OCI-LY7 (cell line): ENCODE measurements at regions not wholly inside any gene's neighbourhood (a gene's known extent, or its start where the extent isn't known, plus 50 kb on each side); places are given as distances from the start of the nearest gene placed in this dataset.

ENCODE experiments used
- EZH2phosphoT487 ChIP-seq: fragments of 200-600 bp; sonication (generic); IDR thresholded peaks from 2 replicates; pipeline ENCODE4 v1.6.1; 2018; ENCODE audit warnings: low read depth, borderline replicate concordance, mild to moderate bottlenecking, mixed run types, antibody characterized with exemption, low read length, moderate library complexity, mixed read lengths
- TF ChIP-seq, protein P1 (sequence below): fragments of 200-600 bp; sonication (generic); conservative IDR thresholded peaks from 2 replicates; pipeline ENCODE4 v1.5.1; 2014; ENCODE audit warnings: mild to moderate bottlenecking, antibody characterized with exemption, low read length, moderate library complexity, mixed read lengths

DNA sequence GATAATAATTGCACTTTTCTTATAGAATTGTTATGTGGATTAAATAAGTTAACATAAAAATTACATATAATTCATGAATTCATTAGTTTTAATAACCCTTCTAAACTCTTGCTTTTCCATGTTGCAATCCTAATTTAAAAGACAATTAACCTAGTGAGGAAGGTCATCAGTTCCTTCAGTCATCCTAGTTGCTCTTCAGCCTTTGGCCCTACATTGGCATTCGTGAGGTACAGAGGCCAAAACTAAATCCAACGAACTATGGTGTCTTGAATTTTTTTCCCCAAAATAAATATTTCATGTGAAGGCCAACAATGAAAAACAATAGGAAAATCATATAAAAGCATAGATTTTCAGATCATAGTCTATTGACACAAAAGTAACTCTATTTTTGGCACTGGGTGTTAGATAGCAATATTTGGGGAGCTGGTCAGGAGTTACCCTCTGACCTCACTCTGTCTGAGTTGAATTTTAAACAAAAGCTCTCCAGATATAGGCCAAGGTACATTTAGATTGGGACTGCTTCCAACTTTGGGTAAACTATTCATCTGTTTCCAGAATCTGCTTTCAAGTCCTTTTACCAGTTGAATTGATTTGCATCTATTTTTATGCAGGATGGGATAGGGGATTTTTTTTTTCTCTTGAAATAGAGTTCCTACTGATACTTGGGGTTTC lies 104.5 kb downstream of the SEM1 start:
- TF ChIP-seq, protein P1, sequence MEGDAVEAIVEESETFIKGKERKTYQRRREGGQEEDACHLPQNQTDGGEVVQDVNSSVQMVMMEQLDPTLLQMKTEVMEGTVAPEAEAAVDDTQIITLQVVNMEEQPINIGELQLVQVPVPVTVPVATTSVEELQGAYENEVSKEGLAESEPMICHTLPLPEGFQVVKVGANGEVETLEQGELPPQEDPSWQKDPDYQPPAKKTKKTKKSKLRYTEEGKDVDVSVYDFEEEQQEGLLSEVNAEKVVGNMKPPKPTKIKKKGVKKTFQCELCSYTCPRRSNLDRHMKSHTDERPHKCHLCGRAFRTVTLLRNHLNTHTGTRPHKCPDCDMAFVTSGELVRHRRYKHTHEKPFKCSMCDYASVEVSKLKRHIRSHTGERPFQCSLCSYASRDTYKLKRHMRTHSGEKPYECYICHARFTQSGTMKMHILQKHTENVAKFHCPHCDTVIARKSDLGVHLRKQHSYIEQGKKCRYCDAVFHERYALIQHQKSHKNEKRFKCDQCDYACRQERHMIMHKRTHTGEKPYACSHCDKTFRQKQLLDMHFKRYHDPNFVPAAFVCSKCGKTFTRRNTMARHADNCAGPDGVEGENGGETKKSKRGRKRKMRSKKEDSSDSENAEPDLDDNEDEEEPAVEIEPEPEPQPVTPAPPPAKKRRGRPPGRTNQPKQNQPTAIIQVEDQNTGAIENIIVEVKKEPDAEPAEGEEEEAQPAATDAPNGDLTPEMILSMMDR, result no peak
- no peak for TF ChIP-seq EZH2phosphoT487
